PC-9 (cell line): ENCODE measurements at regions not wholly inside any gene's neighbourhood (a gene's known extent, or its start where the extent isn't known, plus 50 kb on each side); places are given as distances from the start of the nearest gene placed in this dataset.

ENCODE experiments used
- CTCF ChIP-seq: fragments of 200-600 bp; sonication (generic); conservative IDR thresholded peaks from 2 replicates; pipeline ENCODE4 v1.6.1; 2017; ENCODE audit warnings: mixed run types, antibody characterized with exemption, mild to moderate bottlenecking, moderate library complexity
- EZH2 ChIP-seq: fragments of 200-600 bp; sonication (generic); IDR thresholded peaks from 2 replicates; pipeline ENCODE4 v1.8.0; 2017; ENCODE audit warnings: antibody characterized with exemption, low read depth

DNA sequence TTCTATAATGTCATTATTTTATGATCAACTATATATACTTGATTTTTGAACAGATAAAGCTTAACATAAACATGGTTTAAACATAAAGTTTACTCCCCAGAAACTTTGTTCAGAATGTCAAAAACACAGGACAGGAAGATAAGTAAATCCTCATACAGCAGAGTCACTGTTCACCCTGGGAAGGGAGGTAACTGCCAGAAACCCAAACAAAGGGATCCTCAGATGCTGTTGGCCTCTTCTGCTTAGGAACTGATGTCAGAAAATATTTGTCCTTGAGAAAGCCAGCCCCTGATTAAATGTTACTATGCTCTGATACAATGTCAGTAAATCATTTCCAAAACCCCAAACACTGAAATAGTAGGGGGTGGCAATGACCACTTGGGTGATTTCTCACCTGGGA, 185.3 kb downstream of the TJP1 start:
- TF ChIP-seq CTCF (no peak), EZH2 (no peak)
